Epithelial cell of esophagus (primary cell): ENCODE measurements at regions not wholly inside any gene's neighbourhood (a gene's known extent, or its start where the extent isn't known, plus 50 kb on each side); places are given as distances from the start of the nearest gene placed in this dataset.

ENCODE experiments used
- DNase-seq: peaks from one replicate; pipeline ENCODE4 v3.0.0; 2010; ENCODE audit warnings: low read depth
- H3K4me3 ChIP-seq: 2 replicates; pipeline ENCODE4 v1.5.1; 2011; ENCODE audit warnings: mild to moderate bottlenecking, low read length, control low read depth
- CTCF ChIP-seq: IDR thresholded peaks from 2 replicates; pipeline ENCODE4 v1.5.1; 2011; ENCODE audit warnings: low read depth, mild to moderate bottlenecking, low read length, control low read depth, inconsistent platforms; ENCODE audit not compliant: insufficient read depth; ENCODE audit errors: missing control alignments

- no peak overlapping the region for H3K4me3 ChIP-seq
- DNase-seq = no peak
- TF ChIP-seq CTCF = no peak
These were observed 109.9 kb downstream of the RPS24 start for GRCh38 chr10:78143576-78143975.

- no peak for TF ChIP-seq CTCF
- no peak for DNase-seq
- H3K4me3 ChIP-seq = no peak overlapping the region
These were observed 112.5 kb downstream of the RPS24 start for GRCh38 chr10:78146200-78146599.

GRCh38 chr10:78147202-78147601 lies 113.5 kb downstream of the RPS24 start:
- H3K4me3 ChIP-seq = no peak overlapping the region
- TF ChIP-seq CTCF = no peak
- no peak for DNase-seq

DNA sequence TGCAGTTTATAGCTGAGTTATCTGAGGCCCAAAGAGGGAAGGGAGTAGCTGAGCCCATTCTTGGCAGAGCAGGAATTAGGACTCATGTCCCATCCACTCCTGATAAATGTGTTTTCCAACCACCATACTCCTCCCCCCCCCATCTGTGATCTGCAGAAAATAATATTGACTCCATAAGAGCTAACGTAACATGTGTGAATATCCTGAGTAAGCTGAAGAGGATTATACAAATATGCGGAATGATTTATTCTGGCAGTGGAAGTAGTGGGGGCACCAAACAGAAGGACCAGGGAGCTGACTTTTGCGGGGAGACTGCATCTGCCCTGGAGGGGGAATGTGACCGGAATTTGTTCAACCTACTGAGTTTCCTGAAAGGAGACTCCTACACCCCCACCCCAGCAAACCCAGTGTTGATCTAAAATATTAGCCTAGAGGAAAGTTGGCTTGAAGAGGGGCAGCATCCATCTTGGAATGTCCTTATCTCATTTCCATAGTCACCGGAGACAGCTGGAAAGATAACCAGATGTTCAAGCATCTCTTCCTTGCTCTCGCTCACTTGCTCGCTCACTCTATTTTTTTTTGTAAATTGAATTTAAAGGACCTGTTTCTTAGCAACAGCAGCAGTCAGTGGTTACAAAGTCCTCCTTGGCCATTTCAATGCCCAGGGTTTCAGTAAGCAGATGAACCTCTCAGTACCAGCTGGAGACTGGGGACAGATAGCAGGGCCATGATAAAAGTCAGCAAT lies 114.7 kb downstream of the RPS24 start:
- no peak overlapping the region for H3K4me3 ChIP-seq
- no peak for DNase-seq
- no peak for TF ChIP-seq CTCF

DNA sequence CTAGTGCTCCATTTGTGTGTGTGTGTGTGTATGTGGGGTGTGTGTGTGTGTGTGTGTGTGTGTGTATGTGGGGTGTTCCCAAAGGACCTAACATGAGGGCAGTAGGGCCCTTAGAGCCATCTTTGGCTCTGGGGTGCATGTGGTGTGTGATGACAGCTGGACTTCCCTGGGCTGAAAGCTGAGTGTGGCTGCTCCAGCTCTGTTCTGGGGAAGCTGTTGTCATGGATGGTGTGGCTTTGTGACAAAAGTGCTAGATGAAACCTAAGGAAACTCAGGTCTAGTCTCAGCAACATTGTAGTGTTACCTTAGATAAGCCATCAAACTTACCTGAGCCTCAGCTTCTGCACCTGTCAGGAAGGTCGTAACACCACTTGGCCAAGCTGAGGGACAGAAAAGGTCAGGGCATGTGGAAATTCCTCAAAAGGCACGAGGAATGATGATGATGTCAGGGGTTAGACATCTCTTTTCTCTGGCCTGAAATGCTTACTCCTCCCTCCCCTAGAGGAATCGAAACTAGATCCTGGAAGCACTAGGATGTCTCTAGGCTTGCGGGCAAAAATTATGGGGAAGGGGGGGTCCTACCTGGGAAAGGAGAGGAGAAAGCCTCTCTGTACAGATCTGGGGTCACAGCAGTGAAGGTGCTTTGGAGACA lies 115.4 kb downstream of the RPS24 start:
- DNase-seq = no peak
- TF ChIP-seq CTCF = no peak
- H3K4me3 ChIP-seq = no peak overlapping the region

GRCh38 chr10:78150756-78151155 lies 117.1 kb downstream of the RPS24 start:
- no peak for TF ChIP-seq CTCF
- no peak overlapping the region for H3K4me3 ChIP-seq
- DNase-seq = no peak

- no peak for TF ChIP-seq CTCF
- no peak overlapping the region for H3K4me3 ChIP-seq
- DNase-seq = no peak
These were observed 122.1 kb downstream of the RPS24 start for GRCh38 chr10:78155722-78156121.
